Esophagus squamous epithelium (tissue), 5 donors: ENCODE measurements at regions not wholly inside any gene's neighbourhood (a gene's known extent, or its start where the extent isn't known, plus 50 kb on each side); places are given as distances from the start of the nearest gene placed in this dataset.

Experiments used
- DNase-seq: peaks from one replicate; lab custom pipeline; 2025; lab: John Stamatoyannopoulos, UW
- H3K27ac ChIP-seq, 4 donors: fragments of 200-600 bp; sonication (generic); one replicate each; pipeline ENCODE4 v1.5.1; 2016 to 2019; ENCODE audit warnings: mild to moderate bottlenecking in 1 of 4
- H3K27me3 ChIP-seq, 4 donors: fragments of 200-600 bp; sonication (generic); 1 replicate in 3 of 4; 2 replicates in 1 of 4; pipeline versions ENCODE4 v1.5.1 to v1.6.0; 2017 to 2021; ENCODE audit warnings: antibody characterized with exemption in 1 of 4
- H3K36me3 ChIP-seq, 3 donors: fragments of 200-600 bp; sonication (generic); one replicate each; pipeline ENCODE4 v1.5.1; 2016 to 2019
- H3K4me1 ChIP-seq, 3 donors: fragments of 200-600 bp; sonication (generic); one replicate each; pipeline ENCODE4 v1.5.1; 2017 to 2019
- H3K4me3 ChIP-seq, 4 donors: fragments of 200-600 bp; sonication (generic); 1 replicate in 3 of 4; 2 replicates in 1 of 4; pipeline ENCODE4 v1.5.1; 2016 to 2019; ENCODE audit warnings: mild to moderate bottlenecking in 2 of 4, moderate library complexity in 1 of 4
- H3K9me3 ChIP-seq, 3 donors: fragments of 200-600 bp; sonication (generic); one replicate each; pipeline ENCODE4 v1.5.1; 2016 to 2019
- POLR2A ChIP-seq, 4 donors: fragments of 450-650 bp; IDR thresholded peaks; one replicate each; pipeline ENCODE4 v1.6.1; 2017; ENCODE audit warnings: antibody characterized with exemption in 4 of 4, mild to moderate bottlenecking in 4 of 4, moderate library complexity in 3 of 4
- WGBS, 2 donors: methylation state at CpG; one replicate each; pipeline ENCODE4 v1.1.5; 2018; 5-methylcytosine and 5-hydroxymethylcytosine counted together
- intact Hi-C: fragments of 100-400 bp; cut with DNase I; formaldehyde crosslinking; loops from one replicate; pipeline ENCODE4 v1.15.0; 2022
- TF ChIP-seq, protein P1 (sequence below), 6 experiments: fragments of 450-650 bp in 4 of 6; fragments of 200-600 bp in 2 of 6; sonication (generic) in 2 of 6; IDR thresholded peaks; one replicate each; pipeline ENCODE4 v1.5.1; 2016 to 2019; ENCODE audit warnings: antibody characterized with exemption in 6 of 6, mild to moderate bottlenecking in 4 of 6, moderate library complexity in 4 of 6
- donor health status: DM: yes; HTN: yes; CAD: no.

DNA sequence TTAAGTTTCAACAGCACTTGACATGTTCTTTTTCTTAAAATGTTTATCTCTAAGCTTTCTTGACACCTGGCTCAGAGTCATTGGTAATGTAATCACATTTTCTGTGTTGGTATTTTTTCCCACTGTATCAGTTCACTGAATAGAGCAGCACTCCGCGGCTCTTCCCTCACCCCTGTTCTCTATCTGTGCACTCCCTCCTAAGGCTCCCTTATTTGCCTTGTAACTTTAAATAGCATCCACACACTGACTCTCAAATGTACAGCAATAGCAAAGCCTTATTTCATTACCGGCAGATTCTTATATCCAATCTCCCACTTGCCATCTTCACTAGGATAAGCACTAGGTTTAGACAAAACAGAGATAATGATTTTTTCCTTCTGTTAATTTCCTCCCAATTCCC lies 935.5 kb upstream of the SLC10A2 start:
- intact Hi-C loops = no loop called here
- no peaks in the 10 kb centered on the region for H3K36me3 ChIP-seq
- H3K9me3 ChIP-seq = no peaks in the 10 kb centered on the region
- no peak for DNase-seq
- H3K4me1 ChIP-seq = no peaks in the 10 kb centered on the region
- no peaks in the 10 kb centered on the region for H3K27me3 ChIP-seq
- H3K4me3 ChIP-seq = no peak overlapping the region
- H3K27ac ChIP-seq = no peak overlapping the region
- WGBS, 2 donors = 67 to 78% methylated on average over 3 of the region's 3 CpGs
- TF ChIP-seq POLR2A (IDR thresholded peaks at IDR 0.05) = no peak
- TF ChIP-seq, protein P1, sequence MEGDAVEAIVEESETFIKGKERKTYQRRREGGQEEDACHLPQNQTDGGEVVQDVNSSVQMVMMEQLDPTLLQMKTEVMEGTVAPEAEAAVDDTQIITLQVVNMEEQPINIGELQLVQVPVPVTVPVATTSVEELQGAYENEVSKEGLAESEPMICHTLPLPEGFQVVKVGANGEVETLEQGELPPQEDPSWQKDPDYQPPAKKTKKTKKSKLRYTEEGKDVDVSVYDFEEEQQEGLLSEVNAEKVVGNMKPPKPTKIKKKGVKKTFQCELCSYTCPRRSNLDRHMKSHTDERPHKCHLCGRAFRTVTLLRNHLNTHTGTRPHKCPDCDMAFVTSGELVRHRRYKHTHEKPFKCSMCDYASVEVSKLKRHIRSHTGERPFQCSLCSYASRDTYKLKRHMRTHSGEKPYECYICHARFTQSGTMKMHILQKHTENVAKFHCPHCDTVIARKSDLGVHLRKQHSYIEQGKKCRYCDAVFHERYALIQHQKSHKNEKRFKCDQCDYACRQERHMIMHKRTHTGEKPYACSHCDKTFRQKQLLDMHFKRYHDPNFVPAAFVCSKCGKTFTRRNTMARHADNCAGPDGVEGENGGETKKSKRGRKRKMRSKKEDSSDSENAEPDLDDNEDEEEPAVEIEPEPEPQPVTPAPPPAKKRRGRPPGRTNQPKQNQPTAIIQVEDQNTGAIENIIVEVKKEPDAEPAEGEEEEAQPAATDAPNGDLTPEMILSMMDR (IDR thresholded peaks at IDR 0.05) = no peak

DNA sequence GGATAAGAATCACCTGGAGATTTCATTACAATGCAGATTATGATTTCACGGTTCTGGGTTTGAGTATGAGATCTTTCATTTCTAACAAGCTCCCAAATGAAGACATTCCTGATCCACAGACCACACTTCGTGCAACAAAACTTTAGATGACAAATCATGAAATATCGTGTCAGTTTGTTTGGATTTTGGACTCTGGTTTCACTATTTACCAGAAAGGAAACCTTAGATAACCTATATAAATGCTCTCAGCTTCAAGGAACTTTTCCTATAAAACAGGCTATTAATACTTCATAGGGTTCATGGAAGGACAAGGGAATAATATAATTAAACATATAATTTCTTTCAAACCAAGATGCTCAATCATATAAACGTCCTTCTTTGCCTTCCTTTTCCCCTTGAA lies 930.5 kb upstream of the SLC10A2 start:
- no peak overlapping the region for H3K4me3 ChIP-seq
- WGBS, 2 donors = 52 to 61% methylated on average over 4 of the region's 4 CpGs
- no peak overlapping the region for H3K27ac ChIP-seq
- intact Hi-C loops = no loop called here
- no peaks in the 10 kb centered on the region for H3K27me3 ChIP-seq
- H3K9me3 ChIP-seq = no peaks in the 10 kb centered on the region
- H3K36me3 ChIP-seq = no peaks in the 10 kb centered on the region
- no peak for DNase-seq
- TF ChIP-seq, protein P1 (IDR thresholded peaks at IDR 0.05) = no peak
- no peak for TF ChIP-seq POLR2A (IDR thresholded peaks at IDR 0.05)
- H3K4me1 ChIP-seq = no peaks in the 10 kb centered on the region

DNA sequence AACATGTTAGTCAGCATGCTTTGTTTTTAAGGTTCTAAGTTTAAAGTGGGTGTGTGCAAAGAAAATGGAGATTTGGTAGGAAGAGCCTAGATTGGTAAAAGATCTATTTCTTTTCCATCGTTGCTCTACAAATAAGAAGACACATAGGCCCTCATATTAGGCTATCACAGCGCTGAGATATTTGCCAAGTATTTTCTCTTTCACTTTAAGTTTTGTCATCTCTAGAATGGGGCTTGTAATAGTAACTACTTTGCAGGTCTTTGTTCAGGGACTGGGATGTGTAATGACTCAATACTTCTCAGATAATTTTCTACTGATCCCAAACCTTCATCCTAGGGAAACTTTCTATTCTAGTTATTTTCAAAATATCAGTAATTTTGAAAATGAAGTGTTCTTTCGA lies 917.7 kb upstream of the SLC10A2 start:
- DNase-seq = no peak
- Histone ChIP-seq H3K9me3 (no peaks in the 10 kb centered on the region), H3K27ac (no peak overlapping the region), H3K4me1 (no peaks in the 10 kb centered on the region), H3K27me3 (no peaks in the 10 kb centered on the region), H3K4me3 (no peak overlapping the region), H3K36me3 (no peaks in the 10 kb centered on the region)
- intact Hi-C loops = no loop called here
- WGBS, 2 donors = 79 to 82% methylated on average over 3 of the region's 3 CpGs
- no peak for TF ChIP-seq POLR2A (IDR thresholded peaks at IDR 0.05)
- TF ChIP-seq, protein P1 (IDR thresholded peaks at IDR 0.05) = no peak

DNA sequence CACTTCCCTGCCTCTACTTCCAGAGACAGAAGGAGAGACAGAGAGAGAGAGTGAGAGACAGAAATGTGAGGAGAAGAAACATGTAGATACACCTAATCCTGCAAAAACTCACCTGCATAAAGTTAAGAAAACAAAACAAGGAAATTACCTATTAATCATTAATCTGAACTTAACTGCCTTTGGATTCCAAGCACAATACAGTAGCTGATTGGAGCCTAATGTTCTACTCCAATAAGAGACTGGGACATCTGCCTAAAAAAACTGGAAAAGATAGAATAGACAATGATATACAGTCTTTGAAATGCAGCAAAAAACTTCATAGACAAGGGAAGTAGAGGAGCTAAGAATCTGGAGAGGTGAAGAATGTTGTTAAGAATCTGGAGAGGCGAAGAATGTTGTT lies 910.2 kb upstream of the SLC10A2 start:
- Histone ChIP-seq H3K9me3 (no peaks in the 10 kb centered on the region), H3K4me1 (no peaks in the 10 kb centered on the region), H3K27ac (no peak overlapping the region), H3K36me3 (no peaks in the 10 kb centered on the region), H3K4me3 (no peak overlapping the region), H3K27me3 (no peaks in the 10 kb centered on the region)
- WGBS, 2 donors = 74 to 92% methylated on average over 1 of the region's 1 CpG
- intact Hi-C loops = no loop called here
- DNase-seq = no peak
- TF ChIP-seq POLR2A (IDR thresholded peaks at IDR 0.05) = no peak
- TF ChIP-seq, protein P1 (IDR thresholded peaks at IDR 0.05) = no peak

DNA sequence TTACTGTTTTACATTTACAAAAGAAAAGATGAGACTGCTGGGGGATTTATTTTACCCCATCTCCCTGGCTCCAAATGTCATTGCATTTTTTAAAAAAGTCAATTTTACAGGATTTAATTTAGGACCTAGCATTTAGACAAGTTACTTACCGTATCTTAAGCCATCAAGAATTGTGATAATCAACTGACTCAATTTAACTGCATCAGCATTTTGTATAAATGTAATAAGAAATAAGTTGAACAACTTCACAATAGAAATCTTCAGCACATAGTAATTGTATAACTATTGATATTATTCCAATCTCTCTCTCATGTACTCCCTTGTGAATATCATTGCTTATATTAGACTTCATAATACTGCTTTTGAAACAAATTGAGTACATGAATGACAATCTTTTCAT lies 907.5 kb upstream of the SLC10A2 start:
- no peak for DNase-seq

More for the DNA sequence above, 907.5 kb upstream of the SLC10A2 start:
- WGBS, 2 donors = 65 to 82% methylated on average over 1 of the region's 1 CpG
- intact Hi-C loops = no loop called here
- TF ChIP-seq, protein P1 (IDR thresholded peaks at IDR 0.05) = no peak
- no peak for TF ChIP-seq POLR2A (IDR thresholded peaks at IDR 0.05)
- Histone ChIP-seq H3K27ac (no peak overlapping the region), H3K27me3 (no peaks in the 10 kb centered on the region), H3K4me1 (no peaks in the 10 kb centered on the region), H3K9me3 (no peaks in the 10 kb centered on the region), H3K36me3 (no peaks in the 10 kb centered on the region), H3K4me3 (no peak overlapping the region)
